Activated naive CD8-positive, alpha-beta T cell (primary cell): ENCODE measurements at regions not wholly inside any gene's neighbourhood (a gene's known extent, or its start where the extent isn't known, plus 50 kb on each side); places are given as distances from the start of the nearest gene placed in this dataset.

ENCODE experiments used
- H3K27ac Mint-ChIP-seq: one replicate; pipeline ENCODE4 v1.8.0; 2021; ENCODE audit warnings: mixed read lengths
- H3K27me3 Mint-ChIP-seq: one replicate; pipeline ENCODE4 v1.8.0; 2021; ENCODE audit warnings: mixed read lengths
- H3K36me3 Mint-ChIP-seq: one replicate; pipeline ENCODE4 v1.8.0; 2021; ENCODE audit warnings: mixed read lengths
- H3K4me1 Mint-ChIP-seq: one replicate; pipeline ENCODE4 v1.8.0; 2021; ENCODE audit warnings: low read depth, mixed read lengths
- H3K4me3 Mint-ChIP-seq: one replicate; pipeline ENCODE4 v1.8.0; 2021; ENCODE audit warnings: mild to moderate bottlenecking, mixed read lengths
- H3K9me3 Mint-ChIP-seq: one replicate; pipeline ENCODE4 v1.8.0; 2021; ENCODE audit warnings: low read depth, mixed read lengths

GRCh38 chr15:94889153-94889552, 657.8 kb downstream of the MCTP2 start:
- H3K4me1 Mint-ChIP-seq = no peaks in the 10 kb centered on the region
- peaks cover 4% of the 10 kb centered on the region for H3K27me3 Mint-ChIP-seq
- H3K9me3 Mint-ChIP-seq = no peaks in the 10 kb centered on the region
- H3K27ac Mint-ChIP-seq = no peak overlapping the region
- H3K36me3 Mint-ChIP-seq = no peaks in the 10 kb centered on the region
- H3K4me3 Mint-ChIP-seq = no peak overlapping the region

- no peak overlapping the region for H3K27ac Mint-ChIP-seq
Measured at GRCh38 chr15:94893091-94893490, 661.7 kb downstream of the MCTP2 start.

GRCh38 chr15:94894056-94894455, 662.7 kb downstream of the MCTP2 start:
- H3K9me3 Mint-ChIP-seq = peaks cover 9% of the 10 kb centered on the region
- no peak overlapping the region for H3K27ac Mint-ChIP-seq
- H3K36me3 Mint-ChIP-seq = no peaks in the 10 kb centered on the region
- H3K27me3 Mint-ChIP-seq = peaks cover 4% of the 10 kb centered on the region
- no peak overlapping the region for H3K4me3 Mint-ChIP-seq
- H3K4me1 Mint-ChIP-seq = no peaks in the 10 kb centered on the region

More at GRCh38 chr15:94893091-94893490, 661.7 kb downstream of the MCTP2 start:
- Mint-ChIP-seq H3K9me3 (peaks cover 9% of the 10 kb centered on the region), H3K27me3 (peaks cover 4% of the 10 kb centered on the region), H3K4me3 (no peak overlapping the region), H3K36me3 (no peaks in the 10 kb centered on the region), H3K4me1 (no peaks in the 10 kb centered on the region)

GRCh38 chr15:94909510-94909909, 678.1 kb downstream of the MCTP2 start:
- Mint-ChIP-seq H3K4me3 (no peak overlapping the region), H3K4me1 (no peaks in the 10 kb centered on the region), H3K9me3 (peaks cover 22% of the 10 kb centered on the region), H3K36me3 (no peaks in the 10 kb centered on the region), H3K27me3 (no peaks in the 10 kb centered on the region), H3K27ac (no peak overlapping the region)

GRCh38 chr15:94910166-94910565, 678.8 kb downstream of the MCTP2 start:
- no peaks in the 10 kb centered on the region for H3K36me3 Mint-ChIP-seq
- H3K27me3 Mint-ChIP-seq = no peaks in the 10 kb centered on the region
- no peaks in the 10 kb centered on the region for H3K4me1 Mint-ChIP-seq
- H3K27ac Mint-ChIP-seq = no peak overlapping the region
- H3K9me3 Mint-ChIP-seq = peaks cover 22% of the 10 kb centered on the region
- H3K4me3 Mint-ChIP-seq = no peak overlapping the region

- no peaks in the 10 kb centered on the region for H3K36me3 Mint-ChIP-seq
- H3K27ac Mint-ChIP-seq = no peak overlapping the region
- no peaks in the 10 kb centered on the region for H3K27me3 Mint-ChIP-seq
- H3K4me1 Mint-ChIP-seq = no peaks in the 10 kb centered on the region
- peaks cover 18% of the 10 kb centered on the region for H3K9me3 Mint-ChIP-seq
- no peak overlapping the region for H3K4me3 Mint-ChIP-seq
Measured at GRCh38 chr15:94912760-94913159, 681.4 kb downstream of the MCTP2 start.

- Mint-ChIP-seq H3K27me3 (no peaks in the 10 kb centered on the region), H3K9me3 (peaks cover 6% of the 10 kb centered on the region), H3K4me3 (no peak overlapping the region), H3K27ac (no peak overlapping the region), H3K36me3 (no peaks in the 10 kb centered on the region), H3K4me1 (no peaks in the 10 kb centered on the region)
Measured at GRCh38 chr15:94917068-94917467, 685.7 kb downstream of the MCTP2 start.

- Mint-ChIP-seq H3K27me3 (no peaks in the 10 kb centered on the region), H3K4me1 (no peaks in the 10 kb centered on the region)
Measured at GRCh38 chr15:94921936-94922335, 690.6 kb downstream of the MCTP2 start.

GRCh38 chr15:94924057-94924456, 692.7 kb downstream of the MCTP2 start:
- Mint-ChIP-seq H3K9me3 (peaks cover 7% of the 10 kb centered on the region), H3K36me3 (no peaks in the 10 kb centered on the region), H3K27ac (no peak overlapping the region), H3K4me1 (no peaks in the 10 kb centered on the region), H3K4me3 (no peak overlapping the region), H3K27me3 (peaks cover 2% of the 10 kb centered on the region)

More at GRCh38 chr15:94921936-94922335, 690.6 kb downstream of the MCTP2 start:
- no peak overlapping the region for H3K4me3 Mint-ChIP-seq
- H3K36me3 Mint-ChIP-seq = no peaks in the 10 kb centered on the region
- H3K9me3 Mint-ChIP-seq = peaks cover 7% of the 10 kb centered on the region
- H3K27ac Mint-ChIP-seq = no peak overlapping the region

GRCh38 chr15:94924971-94925598, 693.7 kb downstream of the MCTP2 start:
- H3K4me3 Mint-ChIP-seq = no peak overlapping the region
- no peaks in the 10 kb centered on the region for H3K36me3 Mint-ChIP-seq
- no peaks in the 10 kb centered on the region for H3K4me1 Mint-ChIP-seq
- peaks cover 2% of the 10 kb centered on the region for H3K27me3 Mint-ChIP-seq
- peaks cover 7% of the 10 kb centered on the region for H3K9me3 Mint-ChIP-seq
- H3K27ac Mint-ChIP-seq = no peak overlapping the region

GRCh38 chr15:94925680-94926079, 694.3 kb downstream of the MCTP2 start:
- Mint-ChIP-seq H3K27me3 (peaks cover 2% of the 10 kb centered on the region), H3K4me3 (no peak overlapping the region), H3K4me1 (no peaks in the 10 kb centered on the region), H3K27ac (no peak overlapping the region), H3K9me3 (peaks cover 7% of the 10 kb centered on the region), H3K36me3 (no peaks in the 10 kb centered on the region)

GRCh38 chr15:94927003-94927402, 695.6 kb downstream of the MCTP2 start:
- Mint-ChIP-seq H3K4me1 (no peaks in the 10 kb centered on the region), H3K27me3 (peaks cover 3% of the 10 kb centered on the region), H3K27ac (no peak overlapping the region), H3K9me3 (peaks cover 7% of the 10 kb centered on the region), H3K36me3 (no peaks in the 10 kb centered on the region), H3K4me3 (no peak overlapping the region)

- Mint-ChIP-seq H3K9me3 (no peaks in the 10 kb centered on the region), H3K36me3 (no peaks in the 10 kb centered on the region), H3K27ac (no peak overlapping the region), H3K4me3 (no peak overlapping the region), H3K4me1 (no peaks in the 10 kb centered on the region), H3K27me3 (peaks cover 5% of the 10 kb centered on the region)
Measured at GRCh38 chr15:94929282-94929681, 697.9 kb downstream of the MCTP2 start.

GRCh38 chr15:94930441-94930840, 699.1 kb downstream of the MCTP2 start:
- Mint-ChIP-seq H3K27me3 (peaks cover 5% of the 10 kb centered on the region), H3K4me3 (no peak overlapping the region), H3K9me3 (peaks cover 5% of the 10 kb centered on the region), H3K36me3 (no peaks in the 10 kb centered on the region), H3K27ac (no peak overlapping the region), H3K4me1 (no peaks in the 10 kb centered on the region)

GRCh38 chr15:94930960-94931359, 699.6 kb downstream of the MCTP2 start:
- H3K9me3 Mint-ChIP-seq = peaks cover 5% of the 10 kb centered on the region
- H3K36me3 Mint-ChIP-seq = no peaks in the 10 kb centered on the region
- no peaks in the 10 kb centered on the region for H3K4me1 Mint-ChIP-seq
- H3K27ac Mint-ChIP-seq = no peak overlapping the region
- H3K4me3 Mint-ChIP-seq = no peak overlapping the region
- peaks cover 5% of the 10 kb centered on the region for H3K27me3 Mint-ChIP-seq

- no peak overlapping the region for H3K27ac Mint-ChIP-seq
- no peak overlapping the region for H3K4me3 Mint-ChIP-seq
- peaks cover 4% of the 10 kb centered on the region for H3K27me3 Mint-ChIP-seq
- H3K4me1 Mint-ChIP-seq = no peaks in the 10 kb centered on the region
- peaks cover 5% of the 10 kb centered on the region for H3K9me3 Mint-ChIP-seq
- H3K36me3 Mint-ChIP-seq = no peaks in the 10 kb centered on the region
Measured at GRCh38 chr15:94934440-94934839, 703.1 kb downstream of the MCTP2 start.
